ENCODE measurements at regions not wholly inside any gene's neighbourhood (a gene's known extent, or its start where the extent isn't known, plus 50 kb on each side); places are given as distances from the start of the nearest gene placed in this dataset.

GRCh38 chr12:131611416-131612091 is 99.3 kb upstream of the SFSWAP start:
- Histone ChIP-seq H3K4me3 (ENCODE audit: low read depth, low read length, poor library complexity, severe bottlenecking) (no peak overlapping the region), H3K79me2 (ENCODE audit: insufficient read depth, low read length) (no peaks in the 10 kb centered on the region), H3F3A (ENCODE audit: insufficient read depth, low read length) (no peaks in the 10 kb centered on the region), H4K20me1 (ENCODE audit: insufficient read depth, low read length) (no peaks in the 10 kb centered on the region), H3K27me3 (ENCODE audit: insufficient read depth, low read length) (no peaks in the 10 kb centered on the region; the same call in 1 of the 2 replicates), H3K9ac (ENCODE audit: low read length) (no peak overlapping the region), H2AFZ (ENCODE audit: low read length) (no peak overlapping the region), H3K36me3 (ENCODE audit: insufficient read depth, low read length) (no peaks in the 10 kb centered on the region), H3K9me3 (ENCODE audit: low read length) (no peaks in the 10 kb centered on the region), H3K4me1 (ENCODE audit: insufficient read depth, low read length, severe bottlenecking) (no peaks in the 10 kb centered on the region), H3K9me2 (ENCODE audit: low read depth, low read length) (no peaks in the 10 kb centered on the region), H3K4me2 (ENCODE audit: low read length) (no peak overlapping the region), H3K27ac (ENCODE audit: low read depth, low read length, poor library complexity, severe bottlenecking) (no peak overlapping the region)
- TF ChIP-seq CTCF (IDR thresholded peaks at IDR 0.05; ENCODE audit: low read length) (no peak), EZH2 (IDR thresholded peaks at IDR 0.05; ENCODE audit: borderline replicate concordance, low read length) (no peak)

DNA sequence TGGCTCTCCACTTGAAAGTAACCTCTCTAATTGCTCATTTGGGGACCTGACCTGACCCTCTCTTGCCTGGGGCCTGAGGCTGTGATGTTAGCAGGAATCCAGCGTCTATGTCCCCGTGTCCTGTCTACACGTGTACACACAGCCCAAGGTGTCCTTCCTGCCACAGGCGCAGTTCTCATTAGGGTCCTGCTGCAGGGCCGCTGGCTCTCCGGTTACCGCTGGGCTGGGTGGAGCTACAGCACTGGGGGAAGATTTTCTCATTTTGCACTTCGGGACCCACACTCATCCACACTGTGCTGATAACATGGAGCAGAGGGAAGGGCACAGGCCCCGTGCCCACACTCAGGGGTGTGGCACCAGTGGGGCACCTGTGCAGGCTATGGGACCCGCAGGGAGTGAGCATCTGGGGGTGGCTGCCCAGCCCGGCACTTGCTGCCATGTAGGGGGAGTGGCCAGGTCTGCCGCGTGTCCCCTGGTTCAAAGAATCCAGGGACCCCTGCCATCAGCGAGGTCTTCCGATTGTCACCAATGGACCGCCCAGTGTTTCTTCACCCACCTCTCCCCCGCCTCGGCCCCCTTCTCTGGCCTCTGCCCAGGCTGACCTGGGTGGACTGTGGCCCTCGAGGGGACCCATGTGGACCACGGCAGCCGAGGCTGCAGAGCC is 98.7 kb upstream of the SFSWAP start:
- Histone ChIP-seq H4K20me1 (ENCODE audit: insufficient read depth, low read length) (no peaks in the 10 kb centered on the region), H3K4me3 (ENCODE audit: low read depth, low read length, poor library complexity, severe bottlenecking) (no peak overlapping the region), H2AFZ (ENCODE audit: low read length) (no peak overlapping the region), H3K9ac (ENCODE audit: low read length) (no peak overlapping the region), H3K79me2 (ENCODE audit: insufficient read depth, low read length) (no peaks in the 10 kb centered on the region), H3K9me2 (ENCODE audit: low read depth, low read length) (no peaks in the 10 kb centered on the region), H3K36me3 (ENCODE audit: insufficient read depth, low read length) (no peaks in the 10 kb centered on the region), H3K27me3 (ENCODE audit: insufficient read depth, low read length) (no peaks in the 10 kb centered on the region; the same call in 1 of the 2 replicates), H3K4me2 (ENCODE audit: low read length) (no peak overlapping the region), H3K9me3 (ENCODE audit: low read length) (no peaks in the 10 kb centered on the region), H3K27ac (ENCODE audit: low read depth, low read length, poor library complexity, severe bottlenecking) (no peak overlapping the region), H3K4me1 (ENCODE audit: insufficient read depth, low read length, severe bottlenecking) (no peaks in the 10 kb centered on the region), H3F3A (ENCODE audit: insufficient read depth, low read length) (no peaks in the 10 kb centered on the region)
- TF ChIP-seq EZH2 (IDR thresholded peaks at IDR 0.05; ENCODE audit: borderline replicate concordance, low read length) (no peak), CTCF (IDR thresholded peaks at IDR 0.05; ENCODE audit: low read length) (no peak)

GRCh38 chr12:131613186-131613585 is 97.7 kb upstream of the SFSWAP start:
- TF ChIP-seq CTCF (IDR thresholded peaks at IDR 0.05; ENCODE audit: low read length) (no peak), EZH2 (IDR thresholded peaks at IDR 0.05; ENCODE audit: borderline replicate concordance, low read length) (no peak)
- Histone ChIP-seq H3K9ac (ENCODE audit: low read length) (no peak overlapping the region), H3K79me2 (ENCODE audit: insufficient read depth, low read length) (no peaks in the 10 kb centered on the region), H3K36me3 (ENCODE audit: insufficient read depth, low read length) (no peaks in the 10 kb centered on the region), H3F3A (ENCODE audit: insufficient read depth, low read length) (no peaks in the 10 kb centered on the region), H3K27me3 (ENCODE audit: insufficient read depth, low read length) (no peaks in the 10 kb centered on the region), H3K9me3 (ENCODE audit: low read length) (no peaks in the 10 kb centered on the region), H3K4me1 (ENCODE audit: insufficient read depth, low read length, severe bottlenecking) (no peaks in the 10 kb centered on the region), H4K20me1 (ENCODE audit: insufficient read depth, low read length) (no peaks in the 10 kb centered on the region), H3K4me3 (ENCODE audit: low read depth, low read length, poor library complexity, severe bottlenecking) (no peak overlapping the region), H3K4me2 (ENCODE audit: low read length) (no peak overlapping the region), H3K27ac (ENCODE audit: low read depth, low read length, poor library complexity, severe bottlenecking) (no peak overlapping the region), H3K9me2 (ENCODE audit: low read depth, low read length) (no peaks in the 10 kb centered on the region), H2AFZ (ENCODE audit: low read length) (no peak overlapping the region)

Measured in OCI-LY1 (cell line).